ENCODE measurements at regions not wholly inside any gene's neighbourhood (a gene's known extent, or its start where the extent isn't known, plus 50 kb on each side); places are given as distances from the start of the nearest gene placed in this dataset.

DNA sequence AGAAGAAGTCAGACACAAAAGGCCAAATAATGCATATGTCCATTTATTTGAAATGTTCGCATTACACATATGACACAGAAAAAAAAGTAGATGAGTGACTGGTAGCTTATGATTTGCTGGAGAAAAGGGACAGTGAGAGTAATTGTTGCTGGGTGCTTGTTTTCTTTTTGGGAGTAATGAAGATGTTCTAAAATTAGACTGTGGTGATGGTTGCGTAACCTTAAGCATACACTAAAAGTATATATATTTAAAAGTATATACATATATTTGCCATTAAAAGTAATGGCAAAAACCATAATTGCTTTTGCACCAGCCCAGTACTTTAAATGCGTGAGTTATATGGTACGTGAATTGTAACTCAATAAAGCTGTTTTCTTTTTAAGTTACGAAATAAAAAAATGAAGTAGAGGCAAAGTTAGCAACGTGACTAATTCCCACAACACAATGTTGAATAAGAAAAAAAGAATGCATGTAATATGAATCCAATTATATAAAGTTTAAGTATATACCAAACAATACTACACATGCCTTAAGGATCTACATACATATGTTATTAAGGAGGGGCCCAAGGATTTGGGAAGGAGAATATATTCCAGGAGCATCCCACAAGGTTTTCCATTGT is 360.4 kb upstream of the CELF2 start:
- no peak for ATAC-seq
- intact Hi-C loops (cut with DNase I), result no loop called here
- DNase-seq (ENCODE audit: missing footprints), result no peak

DNA sequence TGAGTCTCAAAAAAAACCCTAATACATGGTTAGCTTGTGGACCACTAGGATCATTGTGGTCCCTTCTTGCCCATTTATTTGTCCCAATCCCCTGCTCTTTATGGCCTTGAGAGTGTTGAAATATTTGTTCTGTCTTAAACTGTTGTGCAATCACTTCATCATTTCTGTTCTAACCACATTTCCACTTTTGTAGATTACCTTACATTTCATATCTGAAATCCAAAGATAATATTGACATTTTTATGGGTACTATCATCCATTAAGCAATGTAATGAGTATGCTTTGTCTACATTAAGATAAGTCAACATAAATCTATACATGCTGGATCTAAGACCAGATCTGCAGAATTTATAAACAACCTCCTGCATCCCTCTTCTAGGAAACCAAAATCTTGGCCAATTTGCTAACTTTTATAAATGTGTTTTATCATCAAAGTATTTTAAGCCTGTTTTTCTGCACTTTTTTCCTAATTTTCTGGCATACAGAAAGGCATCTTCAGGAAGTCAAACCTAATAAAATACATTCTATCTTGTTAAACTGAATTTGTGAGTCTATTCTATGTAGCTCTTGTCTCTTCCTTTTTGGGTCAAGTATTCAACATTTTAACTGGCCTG is 359.4 kb upstream of the CELF2 start:
- intact Hi-C loops (cut with DNase I), result no loop called here
- ATAC-seq (peak; percentile 65), DNase-seq (ENCODE audit: missing footprints) (no peak)

DNA sequence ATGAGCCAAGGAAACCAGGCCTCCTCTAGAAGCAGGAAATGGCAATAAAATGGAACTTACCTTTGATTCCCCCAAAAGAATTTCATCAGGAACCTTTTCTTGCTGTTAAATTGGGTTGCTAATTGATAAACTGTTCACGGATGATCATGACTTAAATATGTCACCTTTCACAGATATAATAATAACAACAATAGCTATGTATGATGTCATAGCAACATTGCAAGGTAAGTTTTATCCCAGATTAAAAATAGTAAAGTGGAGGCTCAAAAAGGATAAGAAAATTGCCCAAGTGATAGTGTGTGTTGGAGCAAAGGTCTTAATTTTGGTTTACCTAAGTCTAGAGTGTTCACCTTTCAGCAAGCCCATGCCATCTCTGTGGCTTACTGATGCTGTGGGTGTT is 357.6 kb upstream of the CELF2 start:
- no peak for ATAC-seq
- intact Hi-C loops (cut with DNase I), result no loop called here

DNA sequence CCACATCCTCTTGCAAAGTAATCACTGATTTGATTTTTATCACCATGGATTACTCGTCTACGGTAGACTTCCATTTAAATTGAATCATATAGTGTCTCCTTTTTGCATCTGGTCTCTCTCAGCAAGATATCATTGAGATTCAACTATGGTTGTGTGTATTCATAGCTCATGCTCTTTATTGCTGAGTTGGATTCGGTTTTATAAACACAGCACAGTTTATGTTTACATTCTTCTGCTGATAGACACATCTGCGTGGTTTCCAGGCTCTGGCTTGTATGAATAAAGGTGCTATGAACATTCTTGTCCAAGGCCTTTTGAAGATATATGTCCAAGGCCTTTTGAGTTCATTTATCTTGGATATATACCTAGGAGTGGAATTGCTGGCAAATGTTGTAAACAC is 356.5 kb upstream of the CELF2 start:
- intact Hi-C loops (cut with DNase I), result no loop called here
- DNase-seq (ENCODE audit: missing footprints) (no peak), ATAC-seq (no peak)

More for the DNA sequence above, 357.6 kb upstream of the CELF2 start:
- no peak for DNase-seq (ENCODE audit: missing footprints)

DNA sequence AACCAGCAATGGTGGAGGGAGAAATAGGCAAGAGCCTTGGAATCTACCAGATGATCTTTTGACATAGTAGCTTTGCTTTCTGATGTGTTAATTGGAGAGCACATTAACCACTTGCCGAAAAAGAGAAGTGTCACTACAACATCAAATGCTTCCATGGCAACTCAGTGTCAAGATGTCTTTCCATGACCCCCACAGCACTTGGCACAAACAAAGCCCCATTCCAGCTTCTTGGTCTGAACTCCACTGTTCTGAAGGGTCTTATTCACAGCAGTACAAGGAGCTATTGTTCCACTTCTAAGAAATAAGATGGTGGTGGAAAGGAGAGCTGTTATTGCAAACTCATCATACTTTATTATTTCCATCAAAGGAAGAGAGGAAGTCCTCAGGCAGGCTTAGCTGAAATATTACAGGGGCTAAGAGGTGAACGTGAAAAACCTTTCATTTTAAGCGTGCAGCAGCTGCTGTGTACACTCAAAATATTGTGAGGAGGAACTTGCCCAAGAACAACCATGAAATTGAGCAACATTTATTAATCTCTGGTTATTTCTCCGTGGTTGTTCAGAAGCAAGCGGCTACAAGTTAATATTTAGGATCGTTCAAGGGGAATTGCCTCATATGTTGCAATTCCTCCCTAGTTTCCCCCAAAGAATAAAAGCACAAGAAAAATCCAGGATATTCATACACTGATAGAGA is 354.8 kb upstream of the CELF2 start:
- intact Hi-C loops (cut with DNase I), result no loop called here
- ATAC-seq, result peak; percentile 79
- no peak for DNase-seq (ENCODE audit: missing footprints)

DNA sequence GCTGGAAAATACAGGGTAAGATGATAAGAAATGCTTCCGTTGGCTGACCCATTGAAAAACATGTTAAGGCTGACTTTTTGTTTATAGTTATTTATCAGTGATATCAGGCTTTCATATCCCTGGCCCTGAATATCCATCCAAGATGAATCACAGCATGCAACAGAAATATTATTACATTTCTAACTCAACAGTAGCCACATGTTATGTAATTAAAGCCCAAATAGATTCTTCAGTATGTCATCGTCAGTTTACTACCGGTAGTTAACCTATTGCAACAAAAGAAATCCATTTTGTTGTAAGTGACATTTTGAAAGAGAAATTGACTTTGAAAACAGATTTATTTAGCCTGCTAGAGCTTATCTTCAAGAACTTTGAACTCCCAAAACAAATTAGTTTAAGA is 354.1 kb upstream of the CELF2 start:
- no peak for ATAC-seq
- DNase-seq (ENCODE audit: missing footprints), result no peak
- intact Hi-C loops (cut with DNase I), result no loop called here

DNA sequence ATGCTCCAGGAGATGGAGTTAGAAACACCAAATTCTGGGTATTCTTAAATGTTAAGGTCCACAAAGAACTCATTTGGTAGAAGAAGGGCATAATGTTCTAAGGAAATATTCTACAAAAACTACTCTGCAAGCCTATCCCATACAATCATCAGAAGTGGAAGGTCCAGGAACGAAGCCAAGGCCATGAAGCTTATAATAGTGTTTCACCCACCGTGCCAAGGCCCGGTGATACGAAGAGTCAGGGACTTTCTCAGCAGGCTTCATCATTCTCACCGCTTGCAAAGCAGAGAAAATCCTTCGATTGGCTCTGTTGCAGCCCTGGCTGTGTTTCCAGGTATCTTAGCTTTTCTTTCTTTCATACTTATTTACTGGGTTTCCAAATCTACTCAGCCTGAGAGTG is 351.9 kb upstream of the CELF2 start:
- intact Hi-C loops (cut with DNase I), result no loop called here
- peak; percentile 60 for DNase-seq (ENCODE audit: missing footprints)
- ATAC-seq, result peak; percentile 45

DNA sequence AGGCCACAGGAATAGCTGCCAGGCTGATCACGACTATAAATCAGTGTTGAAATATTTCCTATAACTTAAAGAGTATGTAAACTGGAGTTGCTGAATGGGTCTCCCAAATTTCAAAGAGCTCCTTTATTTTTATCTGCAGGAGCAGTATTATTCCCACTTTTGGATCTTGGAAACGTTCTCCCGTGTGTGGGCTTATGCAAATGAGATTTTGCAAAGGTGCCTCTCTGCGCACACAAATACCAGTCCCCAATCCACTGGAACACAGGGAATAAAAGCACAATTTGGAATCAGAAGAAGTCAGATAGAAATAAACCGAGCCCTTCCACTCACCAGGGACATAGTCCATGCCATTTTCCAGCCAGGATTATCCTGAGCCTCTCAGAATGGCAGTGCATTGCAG is 350.2 kb upstream of the CELF2 start:
- DNase-seq (ENCODE audit: missing footprints), result no peak
- intact Hi-C loops (cut with DNase I), result no loop called here

DNA sequence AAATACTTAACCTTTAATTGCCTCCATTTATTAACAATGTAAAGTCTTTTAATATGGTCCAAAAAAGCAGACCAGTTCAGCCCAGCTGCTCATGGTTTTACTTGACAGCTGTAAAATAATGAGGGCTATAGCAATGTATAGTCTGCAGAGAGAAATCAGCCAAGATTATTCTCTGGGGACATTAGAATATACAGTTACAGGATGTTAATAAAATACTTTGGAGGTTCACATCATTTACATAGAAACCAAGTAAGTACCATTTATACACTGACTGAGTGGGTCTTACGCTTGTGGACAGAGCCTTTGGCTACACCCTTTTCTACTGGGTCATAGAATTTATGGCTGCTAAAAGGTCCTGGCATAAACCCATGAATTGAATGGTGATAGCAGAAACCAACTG is 340.7 kb upstream of the CELF2 start:
- intact Hi-C loops (cut with DNase I), result loop anchor here (2.0 kb wide), 1 partner anchor 442 kb away; no protein-coding TSS in a partner anchor

More for the DNA sequence above, 350.2 kb upstream of the CELF2 start:
- ATAC-seq, result no peak

DNA sequence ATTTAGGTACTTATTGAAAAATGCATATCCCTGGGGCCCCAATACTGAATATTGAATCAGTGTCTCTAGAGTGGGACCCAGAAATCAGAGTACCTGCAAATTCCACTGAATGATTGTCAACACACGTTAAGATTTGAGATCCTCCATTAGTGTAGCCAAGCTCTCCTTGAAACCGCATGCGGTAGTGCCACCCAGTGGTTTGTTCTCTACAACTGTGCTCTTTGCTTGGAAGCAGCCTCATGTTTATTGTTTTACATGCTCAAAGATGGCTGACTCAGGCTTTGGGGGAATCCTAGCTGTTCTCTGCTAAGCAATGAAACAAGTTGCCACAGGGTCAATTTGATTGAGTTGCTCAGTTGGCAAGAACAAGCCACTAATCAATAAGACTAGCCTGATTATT is 340.2 kb upstream of the CELF2 start:
- ATAC-seq, result peak; percentile 88
- intact Hi-C loops (cut with DNase I), result loop anchor here (2.0 kb wide), 1 partner anchor 443 kb away; no protein-coding TSS in a partner anchor

More for the DNA sequence above, 340.7 kb upstream of the CELF2 start:
- ATAC-seq (peak; percentile 13), DNase-seq (ENCODE audit: missing footprints) (no peak)

DNA sequence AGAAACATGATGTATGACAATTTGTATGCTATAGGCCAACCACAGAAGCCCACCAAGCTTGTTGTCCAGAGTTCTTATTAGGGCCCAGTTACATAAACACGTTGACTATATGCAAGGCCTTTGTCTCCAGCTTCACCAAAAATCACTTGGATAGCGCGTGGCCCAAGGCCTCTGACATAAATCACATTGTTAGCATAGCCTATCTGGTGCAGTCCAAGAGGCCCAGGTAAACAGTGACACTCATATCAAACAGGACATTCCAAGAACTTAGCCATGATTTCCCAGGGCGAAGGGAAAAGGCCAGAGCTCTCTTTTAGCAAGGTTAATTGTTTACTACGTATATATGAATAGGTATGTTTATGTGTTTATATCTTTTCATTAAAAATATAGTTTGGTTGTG is 337.2 kb upstream of the CELF2 start:
- ATAC-seq (no peak), DNase-seq (ENCODE audit: missing footprints) (no peak)
- intact Hi-C loops (cut with DNase I), result no loop called here

More for the DNA sequence above, 340.2 kb upstream of the CELF2 start:
- DNase-seq (ENCODE audit: missing footprints), result peak; percentile 69

DNA sequence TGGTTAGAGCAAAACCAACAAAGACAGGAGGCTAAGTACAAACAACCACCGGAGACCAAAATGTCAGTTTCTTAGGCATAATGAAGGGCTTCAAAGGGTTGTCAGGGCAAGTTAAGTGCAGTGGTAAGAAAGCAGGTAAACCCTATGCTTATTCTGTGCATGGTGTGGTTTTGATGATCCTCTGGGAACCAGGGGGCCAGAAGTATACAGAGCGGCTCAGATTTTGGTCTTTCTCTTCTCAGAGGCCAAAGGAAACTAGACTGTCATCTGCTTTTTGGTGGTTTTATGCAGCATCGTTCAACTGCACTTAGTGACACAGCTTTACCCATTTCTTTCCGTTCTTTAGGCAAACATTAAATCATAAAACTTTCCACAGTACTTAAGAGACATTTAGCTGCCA is 332.7 kb upstream of the CELF2 start:
- intact Hi-C loops (cut with DNase I), result no loop called here
- DNase-seq (ENCODE audit: missing footprints) (no peak), ATAC-seq (no peak)

DNA sequence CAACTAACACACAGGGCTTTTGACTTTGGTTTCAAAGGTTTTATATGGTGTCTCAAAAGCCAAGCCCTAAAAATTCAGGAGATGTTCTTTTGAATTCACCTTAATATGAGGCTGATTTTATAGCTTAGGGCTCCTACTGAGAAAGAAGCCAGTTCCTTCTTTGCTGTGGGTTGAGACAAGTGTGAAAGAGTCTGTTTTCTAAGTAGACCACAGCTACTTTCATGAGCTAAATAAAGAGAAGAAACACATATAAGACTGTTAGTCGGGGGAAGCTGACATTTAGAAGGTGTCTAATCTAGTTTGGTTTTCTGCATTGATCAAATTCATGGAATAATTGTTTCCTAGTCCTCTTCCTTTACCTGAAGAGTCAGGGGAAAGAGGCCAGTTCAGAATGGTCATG is 332.1 kb upstream of the CELF2 start:
- intact Hi-C loops (cut with DNase I), result no loop called here
- no peak for ATAC-seq
- no peak for DNase-seq (ENCODE audit: missing footprints)

DNA sequence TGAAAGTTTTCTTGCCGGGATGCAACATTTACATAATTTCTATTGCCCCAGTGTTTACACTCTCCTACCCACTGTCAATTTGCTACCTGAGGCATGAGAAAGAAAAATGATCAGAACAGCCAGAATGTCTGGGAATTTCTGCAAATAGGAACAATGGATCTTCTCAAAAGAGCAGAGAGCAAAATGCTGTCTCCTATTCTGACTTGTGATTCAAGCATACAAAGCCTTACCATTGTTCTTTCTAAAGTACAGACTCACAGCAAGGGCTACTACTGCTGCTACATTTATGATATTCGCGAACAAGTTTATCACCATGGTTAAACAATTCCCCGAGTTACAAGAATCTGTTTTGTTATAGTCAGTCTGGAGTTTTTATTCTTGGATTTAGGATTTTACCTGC is 329.9 kb upstream of the CELF2 start:
- intact Hi-C loops (cut with DNase I), result no loop called here
- no peak for ATAC-seq
- no peak for DNase-seq (ENCODE audit: missing footprints)

DNA sequence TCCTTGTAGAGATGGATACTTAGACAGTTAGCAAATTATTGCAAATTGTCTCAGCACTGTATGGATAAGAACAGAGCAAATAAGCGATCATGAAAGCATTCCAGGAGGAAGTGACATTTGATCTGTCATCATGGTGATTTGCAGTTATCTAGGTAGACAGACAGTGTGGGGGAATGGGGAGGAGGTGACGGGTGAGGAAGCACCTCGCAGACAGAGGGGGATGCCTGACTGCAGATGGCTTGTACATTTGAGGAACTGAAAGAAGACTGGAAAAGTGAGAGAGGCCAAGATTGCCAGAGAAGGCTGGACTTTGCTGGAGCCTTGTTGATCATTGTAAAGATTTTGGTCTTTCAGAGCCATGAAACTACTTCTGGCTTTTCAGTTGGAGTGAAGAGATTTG is 318.2 kb upstream of the CELF2 start:
- DNase-seq (ENCODE audit: missing footprints) (no peak), ATAC-seq (no peak)
- intact Hi-C loops (cut with DNase I), result no loop called here

DNA sequence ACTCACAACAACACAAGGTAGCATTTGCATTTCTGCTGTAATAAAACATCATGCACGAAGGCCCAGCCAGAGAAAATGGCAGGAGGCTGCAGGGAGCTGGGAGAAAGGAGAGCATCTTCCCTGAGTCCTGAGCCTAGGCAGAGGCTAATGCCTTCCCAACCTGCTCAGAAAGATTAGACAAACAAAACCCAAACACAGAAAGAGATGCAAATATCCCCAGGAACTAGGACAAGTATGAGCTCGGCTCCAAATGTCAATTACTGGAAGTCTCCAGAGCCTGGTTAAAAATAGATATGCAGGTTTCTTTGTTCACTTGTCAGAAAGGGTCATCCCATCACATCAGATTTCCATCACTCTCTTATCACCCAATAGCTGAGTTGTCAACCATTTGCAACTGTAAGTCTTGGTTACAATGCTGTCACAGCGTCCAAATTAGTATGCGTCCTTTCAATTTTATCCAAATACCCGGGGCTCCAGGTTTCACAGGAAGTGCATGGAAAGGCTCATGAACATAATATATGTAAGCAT is 316.5 kb upstream of the CELF2 start:
- intact Hi-C loops (cut with DNase I), result no loop called here
- ATAC-seq, result no peak
- DNase-seq (ENCODE audit: missing footprints), result no peak

DNA sequence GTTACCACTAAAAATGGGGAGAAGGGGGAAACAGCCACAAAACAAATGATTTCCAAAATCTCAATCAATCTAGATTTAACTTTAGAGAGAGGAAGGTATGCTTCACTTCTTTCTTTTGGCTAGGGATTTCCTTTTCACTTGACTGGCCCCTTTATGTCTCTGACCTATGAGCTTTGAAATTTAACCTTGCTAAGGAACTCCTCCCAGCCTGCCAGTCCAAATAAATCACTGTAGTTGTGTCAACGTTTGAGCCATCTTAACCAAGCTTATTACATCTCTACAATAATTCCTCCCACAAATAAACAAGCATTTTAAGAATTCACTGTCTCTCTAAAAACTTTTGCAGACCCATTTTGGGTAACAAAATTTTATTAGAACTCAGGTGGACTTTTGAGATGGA is 315.5 kb upstream of the CELF2 start:
- ATAC-seq (no peak), DNase-seq (ENCODE audit: missing footprints) (no peak)
- intact Hi-C loops (cut with DNase I), result no loop called here

DNA sequence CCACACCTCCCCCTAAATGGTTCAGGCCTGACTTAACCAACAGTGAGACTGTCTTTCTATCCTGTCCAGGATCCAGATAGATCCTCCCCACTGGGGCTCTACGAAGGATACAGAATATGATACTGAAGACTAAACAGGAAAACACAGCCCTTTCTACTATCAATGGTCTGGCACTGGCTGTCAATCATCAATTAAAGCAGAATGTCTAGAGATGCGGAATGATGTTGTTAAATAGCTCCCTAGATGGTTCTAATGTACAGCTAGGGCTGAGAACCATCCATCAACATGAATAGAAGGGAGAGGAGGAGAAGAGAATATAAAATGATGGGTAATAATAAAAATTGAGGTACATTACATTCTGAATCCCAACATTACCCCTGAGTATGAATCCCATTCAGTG is 314.3 kb upstream of the CELF2 start:
- intact Hi-C loops (cut with DNase I), result no loop called here
- ATAC-seq (no peak), DNase-seq (ENCODE audit: missing footprints) (no peak)

DNA sequence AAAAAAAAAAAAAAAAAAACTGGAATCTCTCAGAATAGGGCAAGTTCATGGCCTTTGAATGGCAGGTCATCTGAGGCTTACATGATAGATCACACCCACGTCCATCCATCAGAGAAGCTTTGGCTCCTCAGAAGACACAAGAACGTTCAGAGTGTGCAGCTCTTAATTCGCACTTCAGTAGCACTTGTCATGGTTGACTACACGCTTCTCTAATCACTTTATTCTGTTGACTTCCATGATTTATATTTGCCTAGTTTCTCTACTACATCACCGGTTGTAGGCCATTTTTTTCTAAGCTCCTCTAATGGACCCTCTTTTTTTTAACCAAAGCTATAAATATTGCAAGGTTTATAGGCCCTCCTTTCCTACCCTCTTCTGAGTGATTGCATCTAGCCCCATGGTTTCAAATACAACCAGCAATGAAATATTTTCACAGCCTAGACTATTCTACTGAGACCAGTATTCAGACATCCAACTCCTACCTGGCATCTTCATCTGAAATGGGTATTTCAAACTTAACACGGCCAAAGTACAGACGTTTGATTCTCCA is 305.4 kb upstream of the CELF2 start:
- DNase-seq (ENCODE audit: missing footprints) (no peak), ATAC-seq (no peak)
- intact Hi-C loops (cut with DNase I), result no loop called here

DNA sequence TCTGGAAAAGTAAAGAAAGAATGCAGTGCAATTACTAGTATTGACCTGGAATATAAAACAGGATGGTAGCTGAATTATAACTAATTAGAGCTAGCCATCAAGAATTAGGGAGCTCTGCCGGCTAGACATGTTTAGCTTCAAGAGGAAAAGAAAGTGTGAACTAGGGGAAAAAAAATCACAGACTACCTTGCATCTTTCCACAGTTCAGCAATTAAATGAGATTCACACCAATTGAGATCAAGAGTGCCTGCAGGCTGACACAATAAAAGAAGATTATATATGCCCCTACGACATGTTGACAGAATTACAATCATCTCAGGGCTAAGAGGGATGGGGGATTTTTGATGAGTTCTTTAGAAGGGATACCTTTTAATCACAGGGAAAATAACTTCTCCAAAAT is 303.3 kb upstream of the CELF2 start:
- intact Hi-C loops (cut with DNase I), result no loop called here
- DNase-seq (ENCODE audit: missing footprints) (no peak), ATAC-seq (no peak)

Measured in Right ventricle myocardium inferior (tissue), 1 donor.